ENCODE measurements at regions not wholly inside any gene's neighbourhood (a gene's known extent, or its start where the extent isn't known, plus 50 kb on each side); places are given as distances from the start of the nearest gene placed in this dataset.

- Histone ChIP-seq H3K9ac (ENCODE audit: low read depth in 1 of 2, low read length in 2 of 2) (no peak overlapping the region), H3K27me3 (ENCODE audit: control insufficient read depth in 1 of 2, insufficient read depth in 2 of 2, low read length in 2 of 2) (no peaks in the 10 kb centered on the region), H3K9me3 (ENCODE audit: control insufficient read depth in 1 of 2, low read length in 2 of 2) (no peaks in the 10 kb centered on the region), H3K4me1 (ENCODE audit: control insufficient read depth in 1 of 2, insufficient read depth in 2 of 2, low read length in 2 of 2) (no peaks in the 10 kb centered on the region), H3K36me3 (ENCODE audit: control insufficient read depth in 1 of 2, insufficient read depth in 2 of 2, low read length in 2 of 2) (no peaks in the 10 kb centered on the region), H3K4me3 (ENCODE audit: low read depth in 1 of 2, low read length in 2 of 2) (no peak overlapping the region), H3K27ac (ENCODE audit: low read depth, low read length) (no peak overlapping the region)
These were observed 314.9 kb upstream of the SP8 start for GRCh38 chr7:21101541-21101940.

GRCh38 chr7:21103426-21104123, 316.9 kb upstream of the SP8 start:
- no peak overlapping the region for H3K9ac ChIP-seq (ENCODE audit: low read depth in 1 of 2, low read length in 2 of 2)
- no peaks in the 10 kb centered on the region for H3K9me3 ChIP-seq (ENCODE audit: control insufficient read depth in 1 of 2, low read length in 2 of 2)
- no peaks in the 10 kb centered on the region for H3K27me3 ChIP-seq (ENCODE audit: control insufficient read depth in 1 of 2, insufficient read depth in 2 of 2, low read length in 2 of 2)
- no peak overlapping the region for H3K4me3 ChIP-seq (ENCODE audit: low read depth in 1 of 2, low read length in 2 of 2)
- H3K4me1 ChIP-seq (ENCODE audit: control insufficient read depth in 1 of 2, insufficient read depth in 2 of 2, low read length in 2 of 2): no peaks in the 10 kb centered on the region
- H3K36me3 ChIP-seq (ENCODE audit: control insufficient read depth in 1 of 2, insufficient read depth in 2 of 2, low read length in 2 of 2): no peaks in the 10 kb centered on the region
- H3K27ac ChIP-seq (ENCODE audit: low read depth, low read length): no peak overlapping the region

GRCh38 chr7:21104124-21104500, 317.4 kb upstream of the SP8 start:
- Histone ChIP-seq H3K9me3 (ENCODE audit: control insufficient read depth in 1 of 2, low read length in 2 of 2) (no peaks in the 10 kb centered on the region), H3K9ac (ENCODE audit: low read depth in 1 of 2, low read length in 2 of 2) (no peak overlapping the region), H3K4me1 (ENCODE audit: control insufficient read depth in 1 of 2, insufficient read depth in 2 of 2, low read length in 2 of 2) (no peaks in the 10 kb centered on the region), H3K27me3 (ENCODE audit: control insufficient read depth in 1 of 2, insufficient read depth in 2 of 2, low read length in 2 of 2) (no peaks in the 10 kb centered on the region), H3K36me3 (ENCODE audit: control insufficient read depth in 1 of 2, insufficient read depth in 2 of 2, low read length in 2 of 2) (no peaks in the 10 kb centered on the region), H3K4me3 (ENCODE audit: low read depth in 1 of 2, low read length in 2 of 2) (no peak overlapping the region), H3K27ac (ENCODE audit: low read depth, low read length) (no peak overlapping the region)

- Histone ChIP-seq H3K9me3 (ENCODE audit: control insufficient read depth in 1 of 2, low read length in 2 of 2) (no peaks in the 10 kb centered on the region), H3K27me3 (ENCODE audit: control insufficient read depth in 1 of 2, insufficient read depth in 2 of 2, low read length in 2 of 2) (no peaks in the 10 kb centered on the region), H3K36me3 (ENCODE audit: control insufficient read depth in 1 of 2, insufficient read depth in 2 of 2, low read length in 2 of 2) (no peaks in the 10 kb centered on the region), H3K4me3 (ENCODE audit: low read depth in 1 of 2, low read length in 2 of 2) (no peak overlapping the region), H3K9ac (ENCODE audit: low read depth in 1 of 2, low read length in 2 of 2) (no peak overlapping the region), H3K27ac (ENCODE audit: low read depth, low read length) (no peak overlapping the region), H3K4me1 (ENCODE audit: control insufficient read depth in 1 of 2, insufficient read depth in 2 of 2, low read length in 2 of 2) (no peaks in the 10 kb centered on the region)
These were observed 319.6 kb upstream of the SP8 start for GRCh38 chr7:21106296-21106732.

GRCh38 chr7:21107101-21107500, 320.4 kb upstream of the SP8 start:
- Histone ChIP-seq H3K4me3 (ENCODE audit: low read depth in 1 of 2, low read length in 2 of 2) (no peak overlapping the region), H3K27ac (ENCODE audit: low read depth, low read length) (no peak overlapping the region), H3K36me3 (ENCODE audit: control insufficient read depth in 1 of 2, insufficient read depth in 2 of 2, low read length in 2 of 2) (no peaks in the 10 kb centered on the region), H3K9me3 (ENCODE audit: control insufficient read depth in 1 of 2, low read length in 2 of 2) (no peaks in the 10 kb centered on the region), H3K9ac (ENCODE audit: low read depth in 1 of 2, low read length in 2 of 2) (no peak overlapping the region), H3K27me3 (ENCODE audit: control insufficient read depth in 1 of 2, insufficient read depth in 2 of 2, low read length in 2 of 2) (no peaks in the 10 kb centered on the region), H3K4me1 (ENCODE audit: control insufficient read depth in 1 of 2, insufficient read depth in 2 of 2, low read length in 2 of 2) (no peaks in the 10 kb centered on the region)

GRCh38 chr7:21108182-21108581, 319.7 kb upstream of the SP4 start:
- H3K9ac ChIP-seq (ENCODE audit: low read depth in 1 of 2, low read length in 2 of 2): no peak overlapping the region
- no peaks in the 10 kb centered on the region for H3K9me3 ChIP-seq (ENCODE audit: control insufficient read depth in 1 of 2, low read length in 2 of 2)
- no peaks in the 10 kb centered on the region for H3K4me1 ChIP-seq (ENCODE audit: control insufficient read depth in 1 of 2, insufficient read depth in 2 of 2, low read length in 2 of 2)
- H3K27ac ChIP-seq (ENCODE audit: low read depth, low read length): no peak overlapping the region
- H3K27me3 ChIP-seq (ENCODE audit: control insufficient read depth in 1 of 2, insufficient read depth in 2 of 2, low read length in 2 of 2): no peaks in the 10 kb centered on the region
- no peak overlapping the region for H3K4me3 ChIP-seq (ENCODE audit: low read depth in 1 of 2, low read length in 2 of 2)
- no peaks in the 10 kb centered on the region for H3K36me3 ChIP-seq (ENCODE audit: control insufficient read depth in 1 of 2, insufficient read depth in 2 of 2, low read length in 2 of 2)

- Histone ChIP-seq H3K4me3 (ENCODE audit: low read depth in 1 of 2, low read length in 2 of 2) (no peak overlapping the region), H3K4me1 (ENCODE audit: control insufficient read depth in 1 of 2, insufficient read depth in 2 of 2, low read length in 2 of 2) (no peaks in the 10 kb centered on the region), H3K36me3 (ENCODE audit: control insufficient read depth in 1 of 2, insufficient read depth in 2 of 2, low read length in 2 of 2) (no peaks in the 10 kb centered on the region), H3K9me3 (ENCODE audit: control insufficient read depth in 1 of 2, low read length in 2 of 2) (no peaks in the 10 kb centered on the region), H3K27ac (ENCODE audit: low read depth, low read length) (no peak overlapping the region), H3K9ac (ENCODE audit: low read depth in 1 of 2, low read length in 2 of 2) (no peak overlapping the region), H3K27me3 (ENCODE audit: control insufficient read depth in 1 of 2, insufficient read depth in 2 of 2, low read length in 2 of 2) (no peaks in the 10 kb centered on the region)
These were observed 314.1 kb upstream of the SP4 start for GRCh38 chr7:21113609-21114415.

- Histone ChIP-seq H3K27me3 (ENCODE audit: control insufficient read depth in 1 of 2, insufficient read depth in 2 of 2, low read length in 2 of 2) (no peaks in the 10 kb centered on the region), H3K27ac (ENCODE audit: low read depth, low read length) (no peak overlapping the region), H3K4me3 (ENCODE audit: low read depth in 1 of 2, low read length in 2 of 2) (no peak overlapping the region), H3K9me3 (ENCODE audit: control insufficient read depth in 1 of 2, low read length in 2 of 2) (no peaks in the 10 kb centered on the region), H3K36me3 (ENCODE audit: control insufficient read depth in 1 of 2, insufficient read depth in 2 of 2, low read length in 2 of 2) (no peaks in the 10 kb centered on the region), H3K9ac (ENCODE audit: low read depth in 1 of 2, low read length in 2 of 2) (no peak overlapping the region), H3K4me1 (ENCODE audit: control insufficient read depth in 1 of 2, insufficient read depth in 2 of 2, low read length in 2 of 2) (no peaks in the 10 kb centered on the region)
These were observed 304.3 kb upstream of the SP4 start for GRCh38 chr7:21123586-21123985.

- Histone ChIP-seq H3K4me3 (ENCODE audit: low read depth in 1 of 2, low read length in 2 of 2) (no peak overlapping the region), H3K27me3 (ENCODE audit: control insufficient read depth in 1 of 2, insufficient read depth in 2 of 2, low read length in 2 of 2) (no peaks in the 10 kb centered on the region), H3K9ac (ENCODE audit: low read depth in 1 of 2, low read length in 2 of 2) (no peak overlapping the region), H3K36me3 (ENCODE audit: control insufficient read depth in 1 of 2, insufficient read depth in 2 of 2, low read length in 2 of 2) (no peaks in the 10 kb centered on the region), H3K27ac (ENCODE audit: low read depth, low read length) (no peak overlapping the region), H3K4me1 (ENCODE audit: control insufficient read depth in 1 of 2, insufficient read depth in 2 of 2, low read length in 2 of 2) (no peaks in the 10 kb centered on the region), H3K9me3 (ENCODE audit: control insufficient read depth in 1 of 2, low read length in 2 of 2) (no peaks in the 10 kb centered on the region)
These were observed 302.6 kb upstream of the SP4 start for GRCh38 chr7:21125297-21125696.

GRCh38 chr7:21128062-21128817, 299.6 kb upstream of the SP4 start:
- H3K9ac ChIP-seq (ENCODE audit: low read depth in 1 of 2, low read length in 2 of 2): no peak overlapping the region
- no peaks in the 10 kb centered on the region for H3K36me3 ChIP-seq (ENCODE audit: control insufficient read depth in 1 of 2, insufficient read depth in 2 of 2, low read length in 2 of 2)
- H3K27ac ChIP-seq (ENCODE audit: low read depth, low read length): no peak overlapping the region
- no peaks in the 10 kb centered on the region for H3K9me3 ChIP-seq (ENCODE audit: control insufficient read depth in 1 of 2, low read length in 2 of 2)
- H3K4me3 ChIP-seq (ENCODE audit: low read depth in 1 of 2, low read length in 2 of 2): no peak overlapping the region
- H3K27me3 ChIP-seq (ENCODE audit: control insufficient read depth in 1 of 2, insufficient read depth in 2 of 2, low read length in 2 of 2): no peaks in the 10 kb centered on the region
- H3K4me1 ChIP-seq (ENCODE audit: control insufficient read depth in 1 of 2, insufficient read depth in 2 of 2, low read length in 2 of 2): no peaks in the 10 kb centered on the region
